Neuronal stem cell (in vitro differentiated cells): ENCODE measurements at regions not wholly inside any gene's neighbourhood (a gene's known extent, or its start where the extent isn't known, plus 50 kb on each side); places are given as distances from the start of the nearest gene placed in this dataset.
A peak's percentile ranks its signal among the peaks of the same experiment; 100 is the strongest.

Experiments used
- DNase-seq: peaks from one replicate; pipeline ENCODE4 v3.0.0-alpha.2; 2013; ENCODE audit warnings: low spot score
- H2AFZ ChIP-seq: one replicate; pipeline ENCODE4 v1.6.1; 2013; ENCODE audit warnings: mild to moderate bottlenecking, low read length, inconsistent platforms
- H2AK5ac ChIP-seq: 2 replicates; pipeline ENCODE4 v1.6.1; 2013; ENCODE audit warnings: low read depth, mild to moderate bottlenecking, inconsistent platforms, low read length, moderate library complexity, mixed read lengths
- H2BK120ac ChIP-seq: 2 replicates; pipeline ENCODE4 v1.6.1; 2013; ENCODE audit warnings: low read depth, mild to moderate bottlenecking, inconsistent platforms, low read length, moderate library complexity, mixed read lengths
- H2BK12ac ChIP-seq: one replicate; pipeline ENCODE4 v1.6.1; 2013; ENCODE audit warnings: low read length, inconsistent platforms
- H2BK15ac ChIP-seq: 2 replicates; pipeline ENCODE4 v1.6.1; 2013; ENCODE audit warnings: mild to moderate bottlenecking, low read length, inconsistent platforms, mixed read lengths
- H2BK5ac ChIP-seq: one replicate; pipeline ENCODE4 v1.6.1; 2013; ENCODE audit warnings: inconsistent platforms, mild to moderate bottlenecking, low read length, moderate library complexity
- H3K14ac ChIP-seq: one replicate; pipeline ENCODE4 v1.6.1; 2013; ENCODE audit warnings: low read length, inconsistent platforms
- H3K18ac ChIP-seq: 2 replicates; pipeline ENCODE4 v1.6.1; 2013; ENCODE audit warnings: low read length, inconsistent platforms
- H3K23ac ChIP-seq: 2 replicates; pipeline ENCODE4 v1.6.1; 2013; ENCODE audit warnings: low read depth, mild to moderate bottlenecking, mixed read lengths, low read length, inconsistent platforms; ENCODE audit not compliant: poor library complexity
- H3K27ac ChIP-seq: replicated peaks from 3 replicates; pipeline ENCODE4 v1.5.1; 2013; ENCODE audit warnings: low read length, inconsistent platforms
- H3K27me3 ChIP-seq, 3 experiments: 2 replicates each; pipeline ENCODE4 v1.6.1; 2013; ENCODE audit warnings: low read length in 3 of 3, mild to moderate bottlenecking in 2 of 3, inconsistent platforms in 1 of 3, low read depth in 1 of 3, mixed read lengths in 1 of 3, moderate library complexity in 1 of 3; ENCODE audit not compliant: control insufficient read depth in 3 of 3, insufficient read depth in 3 of 3
- H3K36me3 ChIP-seq, 2 donors: replicated peaks in 1 of 2; 2 replicates each; pipeline ENCODE4 v1.6.1; 2013; ENCODE audit warnings: low read length in 2 of 2; ENCODE audit not compliant: control insufficient read depth in 2 of 2, insufficient read depth in 2 of 2
- H3K4ac ChIP-seq: 2 replicates; pipeline ENCODE4 v1.6.1; 2013; ENCODE audit warnings: inconsistent platforms, mild to moderate bottlenecking, low read length, moderate library complexity
- H3K4me1 ChIP-seq, 2 donors: 1 replicate in 1 of 2; 2 replicates in 1 of 2; pipeline ENCODE4 v1.6.1; 2013; ENCODE audit warnings: low read length in 2 of 2, low read depth in 1 of 2; ENCODE audit not compliant: control insufficient read depth in 2 of 2, insufficient read depth in 1 of 2
- H3K4me2 ChIP-seq: one replicate; pipeline ENCODE4 v1.6.1; 2013; ENCODE audit warnings: mild to moderate bottlenecking, low read length, inconsistent platforms; ENCODE audit not compliant: insufficient read depth, poor library complexity, severe bottlenecking
- H3K4me3 ChIP-seq, 2 donors: 2 replicates each; pipeline ENCODE4 v1.5.1; 2013; ENCODE audit warnings: low read length in 2 of 2, mild to moderate bottlenecking in 2 of 2, inconsistent platforms in 1 of 2, moderate library complexity in 1 of 2
- H3K79me1 ChIP-seq: one replicate; pipeline ENCODE4 v1.6.1; 2013; ENCODE audit warnings: low read depth, mild to moderate bottlenecking, inconsistent platforms, low read length, moderate library complexity
- H3K9ac ChIP-seq: one replicate; pipeline ENCODE4 v1.6.1; 2013; ENCODE audit warnings: mild to moderate bottlenecking, low read depth, low read length, inconsistent platforms; ENCODE audit not compliant: poor library complexity
- H3K9me3 ChIP-seq, 2 donors: replicated peaks in 1 of 2; 2 replicates each; pipeline versions ENCODE3 to v1.6.1; 2013; ENCODE audit warnings: low read length in 2 of 2, mild to moderate bottlenecking in 2 of 2, inconsistent platforms in 1 of 2, low read depth in 1 of 2, mixed read lengths in 1 of 2, moderate library complexity in 1 of 2; ENCODE audit not compliant: control insufficient read depth in 2 of 2, insufficient read depth in 1 of 2
- H4K8ac ChIP-seq: one replicate; pipeline ENCODE4 v1.6.1; 2013; ENCODE audit warnings: low read depth, mild to moderate bottlenecking, inconsistent platforms, low read length, moderate library complexity
- H4K91ac ChIP-seq: one replicate; pipeline ENCODE4 v1.6.1; 2013; ENCODE audit warnings: low read length, low read depth, mild to moderate bottlenecking, inconsistent platforms; ENCODE audit not compliant: poor library complexity
- WGBS, 2 donors: extraction: QIAGEN DNeasy Blood & Tissue Kit; methylation state at CpG; one replicate each; pipeline ENCODE4 v1.1.7; 2013; ENCODE audit warnings: missing lambda C conversion rate in 2 of 2, mixed read lengths in 1 of 2; ENCODE audit not compliant: insufficient read length in 2 of 2, insufficient replicate concordance in 1 of 2; ENCODE audit errors: extremely low coverage in 2 of 2; 5-methylcytosine and 5-hydroxymethylcytosine counted together

DNA sequence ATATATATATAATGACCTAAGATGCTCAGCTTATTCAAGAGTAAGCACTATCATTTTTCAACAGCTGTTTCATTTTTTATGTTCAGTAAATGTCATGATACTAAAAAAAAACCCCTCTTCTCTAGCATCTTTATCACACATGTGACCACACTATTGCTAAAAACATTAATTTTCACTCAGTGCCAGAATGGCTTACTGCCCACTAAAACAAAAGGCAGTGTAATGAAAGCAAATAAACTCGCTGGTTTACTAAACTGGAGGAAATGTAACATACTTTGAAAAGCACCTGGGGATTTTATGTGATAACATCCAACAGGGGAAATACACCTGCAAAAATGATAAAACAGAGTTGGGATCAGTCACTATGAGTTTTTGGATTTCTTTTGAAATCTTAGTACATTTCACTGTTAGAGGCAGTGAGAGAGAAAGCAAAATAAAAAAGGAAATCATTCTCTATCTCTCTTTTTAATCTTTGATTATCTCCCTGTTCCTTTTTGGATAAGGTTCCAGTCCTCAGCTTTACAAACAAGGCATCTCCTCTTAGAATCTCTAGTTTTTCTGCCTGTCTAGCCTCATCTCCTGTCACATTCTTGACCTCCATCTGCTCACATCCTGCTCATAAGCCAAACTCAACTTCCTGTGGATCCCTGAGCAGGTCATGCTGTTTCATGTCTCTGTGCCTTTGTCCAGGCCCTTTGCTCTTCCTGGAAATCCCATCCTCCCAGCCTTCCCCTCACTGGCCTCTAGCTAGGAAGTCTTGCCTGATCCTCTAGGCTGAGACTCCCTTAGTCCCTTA, 338.0 kb downstream of the MAN2A1 start:
- DNase-seq = no peak
- H3K23ac ChIP-seq = no peak overlapping the region
- H3K4ac ChIP-seq = no peak overlapping the region
- no peak overlapping the region for H2BK12ac ChIP-seq
- no peak overlapping the region for H2BK15ac ChIP-seq
- H2AFZ ChIP-seq = no peak overlapping the region
- H3K9me3 ChIP-seq = peaks cover 0 to 9% of the 10 kb centered on the region in 2 donors
- H2BK120ac ChIP-seq = no peak overlapping the region
- peaks cover 2 to 3% of the 10 kb centered on the region in 2 donors for H3K4me1 ChIP-seq
- H4K91ac ChIP-seq = no peak overlapping the region
- no peak overlapping the region for H3K4me3 ChIP-seq
- no peak overlapping the region for H3K27ac ChIP-seq
- no peaks in the 10 kb centered on the region for H3K36me3 ChIP-seq
- no CpG with 5 or more reads among the region's 1 CpG for WGBS, 2 donors
- no peak overlapping the region for H3K14ac ChIP-seq
- H3K79me1 ChIP-seq = no peaks in the 10 kb centered on the region
- H3K4me2 ChIP-seq = no peak overlapping the region
- no peak overlapping the region for H3K18ac ChIP-seq
- H3K27me3 ChIP-seq = no peaks in the 10 kb centered on the region
- H2BK5ac ChIP-seq = no peak overlapping the region
- H4K8ac ChIP-seq = no peak overlapping the region
- H2AK5ac ChIP-seq = no peak overlapping the region
- H3K9ac ChIP-seq = no peak overlapping the region

DNA sequence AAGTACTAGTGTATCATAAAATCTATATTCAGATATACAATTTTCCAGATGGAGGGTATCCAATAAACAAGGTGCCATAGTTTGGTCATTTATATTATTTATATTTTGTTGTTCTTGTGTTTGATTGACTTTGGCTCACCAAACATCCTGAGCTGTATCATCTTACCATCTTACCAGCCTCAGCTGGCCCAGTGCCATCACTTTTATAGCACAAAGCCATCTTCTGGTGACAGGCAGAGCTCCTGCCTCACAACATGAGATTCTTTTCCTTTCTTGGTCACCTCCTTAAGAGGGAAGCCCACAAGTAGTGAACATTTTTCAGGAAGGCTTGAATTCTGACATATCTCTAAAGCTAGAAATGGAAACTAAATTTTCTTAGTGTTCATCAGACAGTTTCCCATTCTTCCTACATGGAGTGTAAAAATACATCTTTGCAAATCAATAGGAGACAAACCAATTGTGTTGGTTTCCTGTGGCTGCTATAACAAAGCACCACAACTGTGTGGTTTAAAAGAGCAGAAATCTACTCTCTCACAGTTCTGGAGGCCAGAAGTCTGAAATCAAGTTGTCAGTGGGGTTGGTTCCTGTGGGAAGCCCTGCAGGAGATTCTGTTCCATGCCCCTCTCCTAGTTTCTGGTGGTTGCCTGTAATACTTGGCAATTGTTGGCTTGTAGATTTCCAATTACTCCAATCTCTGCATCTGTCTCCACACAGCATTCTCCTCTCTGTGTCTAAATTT, 341.8 kb downstream of the MAN2A1 start:
- peaks cover 8 to 12% of the 10 kb centered on the region in 2 donors for H3K4me1 ChIP-seq

DNA sequence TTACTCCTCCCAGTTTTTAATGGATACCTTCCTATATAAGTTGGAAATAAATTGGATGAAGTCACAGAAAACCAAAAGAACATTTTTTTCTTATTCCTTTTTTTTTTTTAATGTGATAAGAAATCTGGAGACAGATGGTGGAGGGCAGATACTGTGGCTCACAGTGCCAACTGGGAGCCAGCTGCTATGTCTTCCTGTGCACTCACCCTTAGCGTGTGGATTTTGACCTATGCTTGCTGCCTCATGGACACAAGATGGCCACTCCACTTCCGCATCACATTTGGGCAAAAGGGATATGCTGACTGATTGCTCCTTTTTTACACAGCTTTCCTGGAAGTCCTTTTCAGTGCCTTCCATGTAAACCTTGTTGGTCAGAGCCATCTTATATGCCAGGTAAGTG, 342.6 kb downstream of the MAN2A1 start:
- DNase-seq = no peak
- Histone ChIP-seq H3K79me1 (no peaks in the 10 kb centered on the region), H3K27me3 (no peaks in the 10 kb centered on the region), H2BK120ac (no peak overlapping the region), H3K4me2 (no peak overlapping the region), H2BK12ac (no peak overlapping the region), H3K23ac (no peak overlapping the region), H3K9me3 (peaks cover 0 to 6% of the 10 kb centered on the region in 2 donors), H2AFZ (no peak overlapping the region), H3K4ac (no peak overlapping the region), H3K27ac (no peak overlapping the region), H4K91ac (no peak overlapping the region), H2AK5ac (no peak overlapping the region), H3K4me3 (no peak overlapping the region), H3K18ac (peak overlapping the region; percentile 44), H3K36me3 (no peaks in the 10 kb centered on the region), H4K8ac (no peak overlapping the region), H3K4me1 (peaks cover 8 to 12% of the 10 kb centered on the region in 2 donors), H2BK15ac (no peak overlapping the region), H3K9ac (no peak overlapping the region), H3K14ac (no peak overlapping the region), H2BK5ac (no peak overlapping the region)
- WGBS, 2 donors = no CpG with 5 or more reads among the region's 2 CpGs

More for the DNA sequence above, 341.8 kb downstream of the MAN2A1 start:
- no peak overlapping the region for H4K91ac ChIP-seq
- no peak overlapping the region for H3K18ac ChIP-seq
- H4K8ac ChIP-seq = no peak overlapping the region
- no peaks in the 10 kb centered on the region for H3K27me3 ChIP-seq
- peaks cover 0 to 6% of the 10 kb centered on the region in 2 donors for H3K9me3 ChIP-seq
- H3K4me3 ChIP-seq = no peak overlapping the region
- no peak overlapping the region for H3K4ac ChIP-seq
- DNase-seq = no peak
- H3K4me2 ChIP-seq = no peak overlapping the region
- H2BK5ac ChIP-seq = no peak overlapping the region
- no peak overlapping the region for H3K27ac ChIP-seq
- no peak overlapping the region for H2AK5ac ChIP-seq
- no peak overlapping the region for H3K9ac ChIP-seq
- H2BK12ac ChIP-seq = no peak overlapping the region
- H2BK15ac ChIP-seq = no peak overlapping the region
- no peak overlapping the region for H3K23ac ChIP-seq
- no peaks in the 10 kb centered on the region for H3K36me3 ChIP-seq
- no peak overlapping the region for H2BK120ac ChIP-seq
- H2AFZ ChIP-seq = peak overlapping the region; percentile 80
- H3K79me1 ChIP-seq = no peaks in the 10 kb centered on the region
- H3K14ac ChIP-seq = no peak overlapping the region

DNA sequence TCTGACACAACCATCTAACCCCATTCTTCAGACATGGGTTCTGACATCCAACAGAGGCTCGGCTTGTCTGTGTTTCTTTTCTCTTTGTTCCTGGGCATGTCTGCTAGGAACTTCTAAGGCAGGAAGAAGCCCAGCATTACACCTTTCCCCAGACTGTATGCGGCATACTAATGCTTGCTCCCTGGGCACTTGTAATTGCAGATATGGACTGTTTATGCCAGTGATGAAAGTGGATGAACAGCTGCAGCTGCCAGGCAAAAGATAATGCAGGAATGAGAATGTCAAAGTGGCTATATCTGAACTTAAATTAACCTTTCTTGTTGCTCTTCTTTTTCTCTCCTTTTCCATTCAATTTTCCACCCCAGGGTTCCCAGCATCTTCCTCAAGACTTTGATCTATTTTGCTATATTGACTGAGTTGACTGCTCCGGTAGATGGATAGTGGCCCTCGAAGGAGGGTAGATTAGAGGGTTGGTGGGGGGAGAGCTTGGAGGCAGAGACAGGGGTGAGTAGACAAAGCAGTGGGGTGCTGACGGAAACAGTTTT, 344.4 kb downstream of the MAN2A1 start:
- WGBS, 2 donors = no CpG with 5 or more reads among the region's 5 CpGs
- no peak overlapping the region for H3K4me3 ChIP-seq
- H4K8ac ChIP-seq = no peak overlapping the region

More for the DNA sequence above, 344.4 kb downstream of the MAN2A1 start:
- no peak overlapping the region for H4K91ac ChIP-seq
- H3K18ac ChIP-seq = peak overlapping the region; percentile 78
- no peak overlapping the region for H2BK120ac ChIP-seq
- H2BK5ac ChIP-seq = no peak overlapping the region
- no peak overlapping the region for H2AK5ac ChIP-seq
- H3K14ac ChIP-seq = no peak overlapping the region
- H3K9me3 ChIP-seq = peaks cover 0 to 1% of the 10 kb centered on the region in 2 donors
- no peak overlapping the region for H3K27ac ChIP-seq
- H3K9ac ChIP-seq = no peak overlapping the region
- H2BK15ac ChIP-seq = no peak overlapping the region
- peaks cover 8 to 12% of the 10 kb centered on the region in 2 donors for H3K4me1 ChIP-seq
- no peaks in the 10 kb centered on the region for H3K36me3 ChIP-seq
- no peaks in the 10 kb centered on the region for H3K79me1 ChIP-seq
- no peaks in the 10 kb centered on the region for H3K27me3 ChIP-seq
- DNase-seq = no peak
- H3K4me2 ChIP-seq = no peak overlapping the region
- no peak overlapping the region for H2AFZ ChIP-seq
- H2BK12ac ChIP-seq = no peak overlapping the region
- H3K23ac ChIP-seq = no peak overlapping the region
- H3K4ac ChIP-seq = no peak overlapping the region
